Motor neuron (in vitro differentiated cells): ENCODE measurements at regions not wholly inside any gene's neighbourhood (a gene's known extent, or its start where the extent isn't known, plus 50 kb on each side); places are given as distances from the start of the nearest gene placed in this dataset.
"Not testable (repeated sequence)": the region's sequence is repeated elsewhere in the genome, so short reads cannot be mapped to it uniquely, and the experiment has no call there.

ENCODE experiments used
- ATAC-seq, 8 experiments: fragments of 200-7000 bp; cut with Tn5 transposase; replicated peaks in 6 of 8; 2 replicates each; pipeline ENCODE4 v1.8.0; 2021; ENCODE audit warnings: mild to moderate bottlenecking in 8 of 8, moderate library complexity in 8 of 8
- H3K27ac ChIP-seq, 2 donors: fragments of 250-450 bp; sonication (Bioruptor Pico); 2 replicates each; pipeline ENCODE4 v1.9.0; 2021; ENCODE audit warnings: antibody characterized with exemption in 2 of 2, mild to moderate bottlenecking in 2 of 2, moderate library complexity in 1 of 2
- H3K4me1 ChIP-seq, 2 donors: fragments of 250-450 bp; sonication (Bioruptor Pico); replicated peaks in 1 of 2; 2 replicates each; pipeline ENCODE4 v1.6.1; 2021; ENCODE audit warnings: antibody characterized with exemption in 2 of 2, mild to moderate bottlenecking in 2 of 2, moderate library complexity in 1 of 2
- H3K4me3 ChIP-seq, 5 donors: fragments of 250-450 bp; sonication (Bioruptor Pico); 2 replicates each; pipeline ENCODE4 v1.9.0; 2021; ENCODE audit warnings: antibody characterized with exemption in 5 of 5, mild to moderate bottlenecking in 5 of 5, moderate library complexity in 4 of 5
- WGBS, 10 experiments: fragments of 450-650 bp; shearing (Covaris generic); methylation state at CpG; one replicate each; pipeline ENCODE4 v1.0.0; 2022; 5-methylcytosine and 5-hydroxymethylcytosine counted together
- in situ Hi-C, 9 experiments: fragments of 400-800 bp; cut with MboI; loops; one replicate each; pipeline ENCODE4 v1.15.0; 2021; ENCODE audit warnings: low sequenced_read_pairs in 9 of 9, low pct_unique_long_range_greater_than_20kb in 2 of 9; ENCODE audit not compliant: unreplicated experiment in 9 of 9

DNA sequence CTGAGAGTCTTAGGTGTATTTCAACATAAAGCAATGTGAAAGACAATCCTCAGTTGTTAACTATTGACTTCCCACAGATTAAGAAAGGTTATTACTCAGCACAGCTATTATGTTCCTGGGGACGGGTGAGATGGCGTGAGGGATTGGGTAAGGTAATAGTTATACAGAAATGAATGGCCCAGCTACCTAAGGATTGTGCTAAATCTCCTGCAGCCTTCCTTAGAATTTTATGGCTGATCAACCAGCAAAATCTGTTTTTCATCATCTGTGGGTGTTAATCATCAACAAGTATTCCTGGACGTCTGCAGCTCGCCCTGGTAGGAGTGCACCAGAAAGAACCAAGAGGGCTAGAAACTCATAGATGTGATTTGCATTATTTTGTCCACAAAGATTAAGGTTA lies 146.0 kb upstream of the IVNS1ABP start:
- WGBS, 10 experiments = 60 to 100% (median 85%) methylated on average over 1 to 4 of the region's 4 CpGs; no CpG with 5 or more reads in 4 of the 10 experiments
- Histone ChIP-seq H3K27ac (no peak overlapping the region), H3K4me1 (no peaks in the 10 kb centered on the region), H3K4me3 (no peak overlapping the region)
- in situ Hi-C loops = no loop called here
- peak in 1 of 8 experiments; percentile 31 for ATAC-seq

DNA sequence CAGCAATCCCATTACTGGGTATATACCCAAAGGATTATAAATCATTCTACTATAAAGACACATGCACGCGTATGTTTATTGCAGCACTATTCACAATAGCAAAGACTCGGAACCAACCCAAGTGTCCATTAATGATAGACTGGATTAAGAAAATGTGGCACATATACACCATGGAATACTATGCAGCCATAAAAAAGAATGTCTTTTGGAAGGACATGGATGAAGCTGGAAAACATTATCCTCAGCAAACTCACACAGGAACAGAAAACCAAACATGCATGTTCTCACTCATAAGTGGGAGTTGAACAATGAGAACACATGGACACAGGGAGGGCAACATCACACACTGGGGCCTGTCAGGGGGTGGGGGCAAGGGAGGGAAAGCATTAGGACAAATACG lies 143.7 kb upstream of the IVNS1ABP start:
- H3K4me3 ChIP-seq, H3K4me1 ChIP-seq, in situ Hi-C loops, ATAC-seq, H3K27ac ChIP-seq: not testable (repeated sequence)
- 67 to 100% (median 92%) methylated on average over 1 to 4 of the region's 4 CpGs; no CpG with 5 or more reads in 5 of the 10 experiments for WGBS, 10 experiments

DNA sequence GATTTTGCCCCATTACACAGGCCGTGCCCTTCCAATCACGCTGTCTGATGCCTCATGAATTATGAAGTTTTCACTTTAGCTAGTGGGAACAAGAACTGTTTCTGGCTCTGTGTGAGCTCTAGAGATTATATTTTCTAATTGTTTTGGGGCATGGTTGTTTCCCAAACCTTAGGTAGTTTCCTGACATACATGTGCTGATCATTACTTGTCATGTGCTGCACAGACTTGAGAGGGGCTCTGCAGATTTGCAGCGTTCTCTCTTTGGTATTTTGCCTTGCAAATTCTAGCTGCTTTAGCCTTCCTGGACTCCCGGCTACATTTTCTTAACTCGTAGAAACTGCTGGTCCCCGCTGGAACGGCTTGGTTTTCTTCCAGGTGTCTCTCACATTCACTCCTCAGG lies 142.1 kb upstream of the IVNS1ABP start:
- in situ Hi-C loops = no loop called here
- 0 to 100% (median 89%) methylated on average over 1 to 7 of the region's 7 CpGs for WGBS, 10 experiments
- ATAC-seq = no peak
- H3K27ac ChIP-seq = no peak overlapping the region
- H3K4me3 ChIP-seq = no peak overlapping the region
- no peaks in the 10 kb centered on the region for H3K4me1 ChIP-seq

DNA sequence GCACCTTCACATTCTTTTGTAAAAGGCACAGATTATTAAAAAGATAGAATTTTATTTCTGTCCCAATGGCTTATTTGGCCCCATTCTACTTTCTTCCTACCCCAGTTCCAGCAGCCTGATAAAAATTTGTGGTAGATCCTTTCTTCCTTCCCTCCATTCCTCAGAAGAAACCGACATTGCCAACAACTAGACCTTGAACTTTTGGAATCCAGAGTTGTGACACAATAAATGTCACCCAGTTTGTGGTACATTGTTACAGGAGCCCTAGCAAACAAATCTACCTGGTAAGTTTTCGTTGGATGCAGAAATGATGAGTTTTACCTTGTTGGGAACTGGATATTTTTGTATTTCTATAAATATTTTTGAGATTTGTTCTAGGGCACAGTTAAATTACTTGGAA lies 141.6 kb upstream of the IVNS1ABP start:
- 62 to 100% (median 87%) methylated on average over 2 of the region's 2 CpGs; no CpG with 5 or more reads in 2 of the 10 experiments for WGBS, 10 experiments
- H3K4me1 ChIP-seq = no peaks in the 10 kb centered on the region
- no peak overlapping the region for H3K27ac ChIP-seq
- no peak overlapping the region for H3K4me3 ChIP-seq
- in situ Hi-C loops = no loop called here
- no peak for ATAC-seq

DNA sequence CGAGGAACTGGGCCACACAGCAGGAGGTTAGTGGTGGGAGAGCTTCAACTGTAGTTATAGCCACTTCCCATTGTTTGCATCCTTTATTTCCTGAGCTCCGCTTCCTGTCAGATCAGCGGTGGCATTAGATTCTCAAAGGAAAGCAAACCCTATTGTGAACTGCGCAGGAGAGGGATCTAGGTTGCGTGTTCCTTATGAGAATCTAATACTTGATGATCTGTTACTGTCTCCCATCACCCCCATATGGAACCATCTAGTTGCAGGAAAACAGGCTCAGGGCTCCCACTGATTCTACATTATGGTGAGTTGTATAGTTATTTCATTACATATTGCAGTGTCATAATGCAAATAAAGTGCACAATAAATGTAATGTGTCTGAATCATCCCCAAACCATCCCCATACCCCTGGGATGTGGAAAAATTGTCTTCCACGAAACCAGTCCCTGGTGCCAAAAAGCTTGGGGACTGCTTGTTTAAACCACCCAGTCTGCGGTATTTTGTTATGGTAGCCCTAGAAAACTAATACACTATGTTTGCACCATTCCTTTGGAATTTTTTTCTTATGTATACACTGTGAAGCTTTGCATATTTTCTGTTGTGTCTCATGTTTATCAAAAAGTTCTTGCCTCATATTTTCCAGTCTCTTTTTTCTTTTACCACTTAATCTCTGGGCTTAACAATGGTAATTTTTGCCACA lies 136.6 kb upstream of the IVNS1ABP start:
- Histone ChIP-seq H3K27ac (no peak overlapping the region), H3K4me1 (no peaks in the 10 kb centered on the region), H3K4me3 (no peak overlapping the region)
- in situ Hi-C loops = no loop called here
- ATAC-seq = peak in 3 of 8 experiments; percentile 64 to 83 (median 74)
- whole genome bisulfite sequencing, 10 experiments = 0 to 96% (median 75%) methylated on average over 1 to 7 of the region's 7 CpGs; no CpG with 5 or more reads in 1 of the 10 experiments

DNA sequence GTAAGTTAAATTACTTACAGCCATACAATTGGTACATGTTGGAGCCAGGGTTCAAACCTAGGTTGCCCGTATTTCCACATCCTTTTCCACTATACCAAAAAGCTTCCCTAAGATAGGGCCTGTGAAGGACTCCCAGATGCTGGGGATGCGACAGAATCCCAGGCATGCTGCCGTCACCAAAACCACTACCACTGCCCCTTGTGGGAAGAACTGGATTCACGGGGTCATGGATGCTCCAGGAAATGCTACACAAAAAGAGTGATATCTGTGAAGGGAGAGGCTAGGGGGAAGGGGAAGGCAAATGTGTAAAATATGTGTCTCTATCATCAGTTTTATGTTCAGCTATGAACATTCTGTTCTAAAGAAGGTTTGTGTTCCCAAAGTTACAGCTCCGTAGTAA lies 133.9 kb upstream of the IVNS1ABP start:
- no peaks in the 10 kb centered on the region for H3K4me1 ChIP-seq
- no peak overlapping the region for H3K4me3 ChIP-seq
- H3K27ac ChIP-seq = no peak overlapping the region
- in situ Hi-C loops = no loop called here
- no peak for ATAC-seq
- WGBS, 10 experiments = 78 to 95% (median 87%) methylated on average over 2 to 5 of the region's 5 CpGs; no CpG with 5 or more reads in 4 of the 10 experiments

DNA sequence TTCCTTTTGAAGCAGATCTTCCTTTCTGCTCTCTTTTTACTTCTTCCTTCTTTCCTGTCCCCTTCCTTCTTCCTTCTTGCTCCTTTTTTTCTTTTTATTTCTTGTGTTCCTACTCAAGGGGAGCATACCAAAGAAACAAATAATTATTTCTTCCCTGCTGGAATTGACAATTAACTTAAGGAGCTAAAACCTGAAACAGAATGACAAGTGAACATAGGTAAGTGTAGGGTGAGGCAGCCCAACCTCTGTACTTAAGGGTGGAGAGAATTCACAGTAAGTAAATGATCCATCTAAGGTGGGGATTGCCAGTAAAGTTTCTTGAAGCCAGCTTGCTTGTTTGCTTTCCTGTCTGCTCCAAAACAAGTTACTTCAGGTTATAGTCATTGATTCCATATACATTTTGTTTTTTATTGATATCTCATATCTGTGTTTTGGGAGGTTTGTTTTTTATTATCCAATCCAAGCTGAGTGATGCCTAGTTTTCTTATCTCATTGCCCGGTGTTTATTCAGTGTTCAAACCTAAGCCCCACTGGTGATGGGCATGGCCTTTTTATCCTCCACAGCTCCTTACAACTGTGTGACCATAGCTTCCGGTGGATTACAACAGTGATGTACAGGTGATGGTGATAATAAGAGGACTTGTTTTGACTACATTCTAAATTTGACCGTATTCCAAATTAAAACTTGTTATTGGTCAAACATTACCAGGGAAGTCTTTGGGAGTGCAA lies 133.2 kb upstream of the IVNS1ABP start:
- WGBS, 10 experiments = 63 to 100% (median 91%) methylated on average over 1 to 3 of the region's 3 CpGs
- no peak overlapping the region for H3K27ac ChIP-seq
- in situ Hi-C loops = no loop called here
- no peaks in the 10 kb centered on the region for H3K4me1 ChIP-seq
- ATAC-seq = no peak
- no peak overlapping the region for H3K4me3 ChIP-seq

DNA sequence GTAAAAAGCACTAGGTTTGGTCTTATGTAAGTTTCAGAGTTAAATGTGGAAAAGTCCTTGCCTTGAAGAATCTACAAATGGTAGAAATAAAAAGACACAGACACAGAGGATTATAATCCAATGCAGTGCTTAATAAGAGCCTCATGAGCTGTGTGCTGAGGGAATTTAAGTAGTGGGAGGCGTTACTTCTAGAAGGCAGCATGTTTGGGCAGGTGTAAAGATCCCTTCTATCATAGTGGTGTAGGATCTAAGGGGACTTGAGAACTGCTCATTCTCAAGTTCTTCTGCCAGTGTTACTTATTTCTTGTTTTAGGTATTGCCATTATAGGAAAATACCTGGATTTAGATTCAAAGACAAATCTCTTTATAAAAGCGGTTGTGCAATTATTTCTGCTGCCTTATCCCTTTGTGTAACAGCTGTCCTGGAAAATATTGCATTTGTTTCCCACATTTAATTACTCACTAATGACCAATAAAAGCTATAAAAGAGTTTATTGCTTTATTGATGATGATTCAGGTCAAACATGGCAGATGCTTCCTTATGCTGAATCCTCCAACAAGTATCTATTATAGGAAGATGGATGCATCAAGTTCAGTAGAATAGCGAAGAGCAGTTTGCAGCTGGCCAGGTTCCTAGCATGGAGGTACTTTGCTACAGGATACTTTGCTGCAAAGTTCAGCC lies 132.5 kb upstream of the IVNS1ABP start:
- in situ Hi-C loops = loop anchor here in 2 of 9 experiments (25.0 kb wide), 1 partner anchor 213 kb away; no protein-coding TSS in a partner anchor
- no peak for ATAC-seq

DNA sequence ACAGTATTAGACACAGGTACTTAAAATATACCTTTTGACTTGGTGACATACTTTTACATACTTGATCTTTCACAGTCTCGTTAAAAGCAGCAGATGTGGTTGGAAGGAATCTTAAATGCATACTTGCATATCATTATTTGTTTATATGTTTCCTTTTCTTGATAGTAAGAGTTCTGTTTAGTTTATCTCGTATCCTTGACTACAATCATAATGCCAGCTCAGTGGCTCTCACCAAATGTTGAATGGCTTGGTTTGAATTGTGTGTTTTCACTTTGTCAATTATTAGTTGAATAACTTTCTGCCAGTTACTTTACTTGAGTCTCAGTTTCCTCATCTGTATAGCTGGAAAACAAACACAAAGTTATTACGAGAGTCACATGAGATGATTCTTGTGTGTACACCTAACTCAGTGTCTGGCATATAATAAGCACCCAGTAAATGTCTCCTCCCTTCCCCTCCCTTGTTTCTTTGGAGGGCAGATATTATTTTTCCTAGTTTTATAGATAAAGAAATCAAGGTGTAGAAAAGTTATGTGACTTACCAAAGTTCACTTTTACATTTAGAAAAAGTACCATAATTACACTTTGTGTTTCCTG lies 131.6 kb upstream of the IVNS1ABP start:
- no peak overlapping the region for H3K4me3 ChIP-seq
- H3K4me1 ChIP-seq = no peaks in the 10 kb centered on the region
- WGBS, 10 experiments = 67 to 97% (median 89%) methylated on average over 2 to 3 of the region's 3 CpGs; no CpG with 5 or more reads in 1 of the 10 experiments
- no peak overlapping the region for H3K27ac ChIP-seq
- in situ Hi-C loops = loop anchor here in 2 of 9 experiments (25.0 kb wide), 1 partner anchor 214 kb away; no protein-coding TSS in a partner anchor
- ATAC-seq = no peak

More for the DNA sequence above, 132.5 kb upstream of the IVNS1ABP start:
- WGBS, 10 experiments = 67 to 100% (median 95%) methylated on average over 1 to 3 of the region's 3 CpGs; no CpG with 5 or more reads in 1 of the 10 experiments
- Histone ChIP-seq H3K4me3 (no peak overlapping the region), H3K4me1 (no peaks in the 10 kb centered on the region), H3K27ac (no peak overlapping the region)

DNA sequence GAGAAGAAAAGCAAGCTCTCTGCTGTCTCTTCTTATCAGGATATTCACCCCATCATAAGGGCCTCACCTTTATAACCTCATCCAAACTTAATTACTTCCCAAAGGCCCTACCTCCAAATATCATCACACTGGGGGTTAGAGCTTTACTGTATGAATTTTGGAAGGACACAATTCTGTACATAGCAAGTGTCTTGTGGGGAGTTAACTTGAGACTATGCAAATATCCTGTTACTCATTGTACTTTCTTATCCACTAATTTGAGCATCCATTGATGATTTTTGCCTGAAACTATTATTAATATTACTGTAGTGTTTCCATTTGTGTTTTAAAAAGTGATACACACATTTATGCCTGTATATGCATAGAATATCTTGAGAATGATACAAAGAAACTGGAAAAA lies 129.1 kb upstream of the IVNS1ABP start:
- ATAC-seq = no peak
- Histone ChIP-seq H3K4me1 (no peaks in the 10 kb centered on the region), H3K27ac (no peak overlapping the region), H3K4me3 (no peak overlapping the region)
- in situ Hi-C loops = loop anchor here in 2 of 9 experiments (25.0 kb wide), 1 partner anchor 216 kb away; no protein-coding TSS in a partner anchor

DNA sequence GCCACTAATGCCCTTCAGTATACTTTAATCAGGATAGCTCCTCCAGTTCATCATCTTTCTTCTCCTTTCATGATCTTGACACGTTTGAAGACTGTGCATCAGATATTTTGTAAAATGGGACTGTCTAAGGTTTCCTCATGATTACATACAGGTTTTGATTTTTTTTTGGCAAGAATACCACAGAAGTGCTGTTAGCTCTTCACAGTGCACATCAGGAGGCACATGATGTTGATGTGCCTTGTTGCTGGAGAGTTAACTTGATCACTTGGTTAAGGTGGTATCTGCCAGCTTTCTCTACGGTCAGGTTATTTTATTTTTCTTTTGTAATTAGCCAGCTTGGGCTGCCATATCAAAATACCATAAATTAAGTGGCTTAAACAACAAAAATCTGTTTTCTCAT lies 128.6 kb upstream of the IVNS1ABP start:
- no peak overlapping the region for H3K27ac ChIP-seq
- H3K4me3 ChIP-seq = no peak overlapping the region
- 33 to 100% (median 86%) methylated on average over 1 to 2 of the region's 2 CpGs for WGBS, 10 experiments
- no peak for ATAC-seq
- in situ Hi-C loops = loop anchor here in 2 of 9 experiments (25.0 kb wide), 1 partner anchor 217 kb away; no protein-coding TSS in a partner anchor
- H3K4me1 ChIP-seq = no peaks in the 10 kb centered on the region

DNA sequence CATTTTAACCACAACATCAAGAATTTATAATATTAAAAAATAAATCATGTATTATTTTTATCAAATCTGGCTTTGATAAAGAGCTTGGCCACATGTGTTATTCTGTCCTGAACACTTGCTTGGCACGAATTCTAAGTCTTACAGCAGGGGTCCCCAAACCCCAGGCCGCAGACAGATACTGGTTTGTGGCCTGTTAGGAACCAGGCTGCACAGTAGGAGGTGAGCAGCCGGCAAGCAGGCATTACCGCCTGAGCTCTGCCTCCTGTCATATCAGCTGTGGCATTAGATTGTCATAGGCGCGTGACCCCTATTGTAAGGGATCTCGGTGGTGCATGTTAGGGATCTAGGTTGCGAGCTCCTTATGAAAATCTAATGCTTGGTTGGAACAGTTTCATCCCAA lies 127.6 kb upstream of the IVNS1ABP start:
- no peak overlapping the region for H3K4me3 ChIP-seq
- WGBS, 10 experiments = 73 to 100% (median 86%) methylated on average over 1 to 7 of the region's 8 CpGs; no CpG with 5 or more reads in 2 of the 10 experiments
- H3K27ac ChIP-seq = no peak overlapping the region
- no peak for ATAC-seq
- no peaks in the 10 kb centered on the region for H3K4me1 ChIP-seq
- in situ Hi-C loops = loop anchor here in 2 of 9 experiments (25.0 kb wide), 1 partner anchor 218 kb away; no protein-coding TSS in a partner anchor
